Keratinocyte (primary cell): ENCODE measurements at regions not wholly inside any gene's neighbourhood (a gene's known extent, or its start where the extent isn't known, plus 50 kb on each side); places are given as distances from the start of the nearest gene placed in this dataset.
"Not testable (repeated sequence)": the region's sequence is repeated elsewhere in the genome, so short reads cannot be mapped to it uniquely, and the experiment has no call there.

Source experiments
- DNase-seq: peaks from one replicate; pipeline ENCODE4 v3.0.0-alpha.2; 2011; ENCODE audit warnings: low read depth, missing footprints, low spot score
- FAIRE-seq: peaks from 2 replicates; lab custom pipeline; 2011; peaks lifted over from hg19 to GRCh38; lab: Jason Lieb, UNC
- H2AFZ ChIP-seq: 2 replicates; pipeline ENCODE4 v1.6.0; 2012; ENCODE audit warnings: low read length, control low read depth, inconsistent platforms; ENCODE audit not compliant: control insufficient read depth
- H3K27ac ChIP-seq: 2 replicates; pipeline ENCODE4 v1.5.1; 2011; ENCODE audit warnings: low read length; ENCODE audit not compliant: control insufficient read depth, insufficient read depth
- H3K27me3 ChIP-seq: 3 replicates; pipeline ENCODE4 v1.6.0; 2011; ENCODE audit warnings: low read length; ENCODE audit not compliant: control insufficient read depth, insufficient read depth; ENCODE audit errors: extremely low read depth
- H3K36me3 ChIP-seq, 2 experiments: 2 replicates in 1 of 2; 3 replicates in 1 of 2; pipeline ENCODE4 v1.5.1; 2011; ENCODE audit warnings: low read length in 2 of 2, mild to moderate bottlenecking in 1 of 2; ENCODE audit not compliant: control insufficient read depth in 2 of 2, insufficient read depth in 2 of 2; ENCODE audit errors: extremely low read depth in 1 of 2
- H3K4me1 ChIP-seq: 3 replicates; pipeline ENCODE4 v1.5.1; 2011; ENCODE audit warnings: low read length; ENCODE audit not compliant: control insufficient read depth, insufficient read depth; ENCODE audit errors: extremely low read depth
- H3K4me2 ChIP-seq: 3 replicates; pipeline ENCODE4 v1.6.0; 2011; ENCODE audit warnings: low read depth, low read length; ENCODE audit not compliant: control insufficient read depth, insufficient read depth; ENCODE audit errors: extremely low read depth
- H3K4me3 ChIP-seq, 3 experiments: fragments of 200-600 bp in 1 of 3; sonication (generic) in 1 of 3; 2 replicates in 2 of 3; 3 replicates in 1 of 3; pipeline ENCODE4 v1.5.1; 2011 to 2016; ENCODE audit warnings: low read length in 3 of 3, mild to moderate bottlenecking in 3 of 3, control low read depth in 2 of 3, inconsistent platforms in 1 of 3, low read depth in 1 of 3, mixed read lengths in 1 of 3, mixed run types in 1 of 3, moderate library complexity in 1 of 3; ENCODE audit not compliant: control insufficient read depth in 2 of 3, insufficient read depth in 2 of 3; ENCODE audit errors: extremely low read depth in 1 of 3
- H3K79me2 ChIP-seq: 2 replicates; pipeline ENCODE4 v1.6.0; 2012; ENCODE audit warnings: low read length; ENCODE audit not compliant: control insufficient read depth, insufficient read depth
- H3K9ac ChIP-seq: 3 replicates; pipeline ENCODE4 v1.6.0; 2011; ENCODE audit warnings: low read length; ENCODE audit not compliant: control insufficient read depth, insufficient read depth; ENCODE audit errors: extremely low read depth
- H3K9me1 ChIP-seq: 3 replicates; pipeline ENCODE4 v1.6.0; 2011; ENCODE audit warnings: low read length; ENCODE audit not compliant: control insufficient read depth, insufficient read depth; ENCODE audit errors: extremely low read depth
- H3K9me3 ChIP-seq: 2 replicates; pipeline ENCODE4 v1.5.1; 2012; ENCODE audit warnings: low read depth, low read length; ENCODE audit not compliant: control insufficient read depth
- H4K20me1 ChIP-seq: 3 replicates; pipeline ENCODE4 v1.6.0; 2011; ENCODE audit warnings: low read length; ENCODE audit not compliant: control insufficient read depth, insufficient read depth; ENCODE audit errors: extremely low read depth
- EZH2 ChIP-seq: IDR thresholded peaks from one replicate; pipeline ENCODE4 v1.6.1; 2012; ENCODE audit warnings: inconsistent platforms, mild to moderate bottlenecking, low read length, moderate library complexity
- dilution Hi-C: fragments of 300-500 bp; cut with MboI; formaldehyde crosslinking; loops from one replicate; pipeline ENCODE4 v1.7.0; 2020; ENCODE audit warnings: low sequenced_read_pairs; ENCODE audit not compliant: extremely low pct_ligation_motif_present
- TF ChIP-seq, protein P1 (sequence below), 3 experiments: IDR thresholded peaks in 1 of 3; conservative IDR thresholded peaks in 1 of 3; optimal IDR thresholded peaks in 1 of 3; 2 replicates in 2 of 3; 3 replicates in 1 of 3; pipeline versions ENCODE3 to v1.5.1; 2011; ENCODE audit warnings: low read length in 3 of 3, mild to moderate bottlenecking in 3 of 3, moderate library complexity in 2 of 3, control low read depth in 1 of 3, inconsistent platforms in 1 of 3; ENCODE audit not compliant: insufficient read depth in 2 of 3; ENCODE audit errors: extremely low read depth in 1 of 3

DNA sequence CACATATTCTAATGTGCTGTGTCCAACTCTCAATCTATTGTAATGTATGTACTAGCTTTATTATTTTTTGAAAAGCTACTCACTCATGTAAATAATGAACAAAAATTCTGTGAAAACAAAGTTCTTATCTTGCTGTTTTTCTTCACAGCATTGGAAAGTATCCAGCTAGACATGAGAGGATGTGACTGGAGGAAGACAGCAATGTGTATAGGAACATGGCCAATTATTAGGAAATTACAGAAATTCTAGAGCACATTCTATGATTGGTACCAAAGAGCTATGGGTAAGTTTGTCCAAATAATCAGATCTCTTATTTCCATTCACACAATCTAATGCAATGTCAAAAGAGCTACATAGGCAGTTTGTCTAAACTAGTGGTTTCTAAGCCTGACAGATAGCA, 1100.2 kb downstream of the FSCB start:
- no peak for DNase-seq
- no peaks in the 10 kb centered on the region for H3K9me1 ChIP-seq
- no peak overlapping the region for H3K4me3 ChIP-seq
- FAIRE-seq = no peak
- H3K79me2 ChIP-seq = no peaks in the 10 kb centered on the region
- H2AFZ ChIP-seq = no peak overlapping the region
- H3K27me3 ChIP-seq = no peaks in the 10 kb centered on the region
- TF ChIP-seq, protein P1, sequence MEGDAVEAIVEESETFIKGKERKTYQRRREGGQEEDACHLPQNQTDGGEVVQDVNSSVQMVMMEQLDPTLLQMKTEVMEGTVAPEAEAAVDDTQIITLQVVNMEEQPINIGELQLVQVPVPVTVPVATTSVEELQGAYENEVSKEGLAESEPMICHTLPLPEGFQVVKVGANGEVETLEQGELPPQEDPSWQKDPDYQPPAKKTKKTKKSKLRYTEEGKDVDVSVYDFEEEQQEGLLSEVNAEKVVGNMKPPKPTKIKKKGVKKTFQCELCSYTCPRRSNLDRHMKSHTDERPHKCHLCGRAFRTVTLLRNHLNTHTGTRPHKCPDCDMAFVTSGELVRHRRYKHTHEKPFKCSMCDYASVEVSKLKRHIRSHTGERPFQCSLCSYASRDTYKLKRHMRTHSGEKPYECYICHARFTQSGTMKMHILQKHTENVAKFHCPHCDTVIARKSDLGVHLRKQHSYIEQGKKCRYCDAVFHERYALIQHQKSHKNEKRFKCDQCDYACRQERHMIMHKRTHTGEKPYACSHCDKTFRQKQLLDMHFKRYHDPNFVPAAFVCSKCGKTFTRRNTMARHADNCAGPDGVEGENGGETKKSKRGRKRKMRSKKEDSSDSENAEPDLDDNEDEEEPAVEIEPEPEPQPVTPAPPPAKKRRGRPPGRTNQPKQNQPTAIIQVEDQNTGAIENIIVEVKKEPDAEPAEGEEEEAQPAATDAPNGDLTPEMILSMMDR (optimal IDR thresholded peaks at IDR 0.05 in 1 of 3, IDR thresholded peaks at IDR 0.05 in 1 of 3, conservative IDR thresholded peaks at IDR 0.05 in 1 of 3; ENCODE audit: extremely low read depth in 1 of 3, insufficient read depth in 2 of 3, low read length in 3 of 3) = no peak
- no peak for TF ChIP-seq EZH2
- H3K36me3 ChIP-seq = no peaks in the 10 kb centered on the region
- H3K27ac ChIP-seq = no peak overlapping the region
- dilution Hi-C loops = no loop called here
- no peaks in the 10 kb centered on the region for H3K4me1 ChIP-seq
- no peaks in the 10 kb centered on the region for H4K20me1 ChIP-seq
- no peak overlapping the region for H3K9ac ChIP-seq
- no peak overlapping the region for H3K4me2 ChIP-seq
- no peaks in the 10 kb centered on the region for H3K9me3 ChIP-seq

DNA sequence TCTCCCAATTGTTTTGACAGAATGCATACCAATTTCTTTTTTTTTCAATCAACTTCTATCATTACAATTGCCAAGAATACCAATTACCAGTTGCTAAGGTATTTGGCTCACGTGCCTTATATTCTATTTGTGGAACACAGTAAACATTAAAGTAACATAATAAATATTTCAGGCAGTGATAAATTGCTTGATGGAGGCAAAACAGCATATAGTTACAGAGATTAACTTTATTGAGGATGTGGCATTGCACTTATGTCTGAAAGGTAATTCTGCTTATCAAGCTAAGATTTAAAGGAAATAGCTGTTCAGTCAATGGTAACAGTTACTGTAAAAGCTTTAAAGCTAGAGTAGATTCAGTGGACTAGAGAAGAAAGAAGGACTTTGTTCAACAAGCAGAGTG, 1107.8 kb downstream of the FSCB start:
- no peaks in the 10 kb centered on the region for H3K79me2 ChIP-seq
- H4K20me1 ChIP-seq = no peaks in the 10 kb centered on the region
- H3K9ac ChIP-seq = no peak overlapping the region
- H3K4me1 ChIP-seq = no peaks in the 10 kb centered on the region
- DNase-seq (no peak), FAIRE-seq (no peak)
- no peaks in the 10 kb centered on the region for H3K9me3 ChIP-seq
- no peak for TF ChIP-seq EZH2
- TF ChIP-seq, protein P1 (optimal IDR thresholded peaks at IDR 0.05 in 1 of 3, IDR thresholded peaks at IDR 0.05 in 1 of 3, conservative IDR thresholded peaks at IDR 0.05 in 1 of 3; ENCODE audit: extremely low read depth in 1 of 3, insufficient read depth in 2 of 3, low read length in 3 of 3) = no peak
- dilution Hi-C loops = no loop called here
- no peak overlapping the region for H3K4me3 ChIP-seq
- H2AFZ ChIP-seq = no peak overlapping the region
- H3K27ac ChIP-seq = no peak overlapping the region
- H3K9me1 ChIP-seq = no peaks in the 10 kb centered on the region
- no peaks in the 10 kb centered on the region for H3K27me3 ChIP-seq
- H3K36me3 ChIP-seq = no peaks in the 10 kb centered on the region
- H3K4me2 ChIP-seq = no peak overlapping the region

DNA sequence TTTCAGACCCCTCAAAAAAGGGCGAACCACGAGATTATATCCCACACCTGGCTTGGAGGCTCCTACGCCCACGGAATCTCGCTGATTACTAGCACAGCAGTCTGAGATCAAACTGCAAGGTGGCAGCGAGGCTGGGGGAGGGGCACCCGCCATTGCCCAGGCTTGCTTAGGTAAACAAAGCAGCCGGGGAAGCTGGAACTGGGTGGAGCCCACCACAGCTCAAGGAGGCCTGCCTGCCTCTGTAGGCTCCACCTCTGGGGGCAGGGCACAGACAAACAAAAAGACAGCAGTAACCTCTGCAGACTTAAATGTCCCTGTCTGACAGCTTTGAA, 1136.6 kb downstream of the FSCB start:
- FAIRE-seq, H3K9ac ChIP-seq: not testable (repeated sequence)

More for the DNA sequence above, 1136.6 kb downstream of the FSCB start:
- H3K4me2 ChIP-seq, H4K20me1 ChIP-seq, H3K9me1 ChIP-seq, H3K36me3 ChIP-seq, H3K4me1 ChIP-seq, H3K4me3 ChIP-seq, H3K27me3 ChIP-seq, H3K27ac ChIP-seq, H3K9me3 ChIP-seq, DNase-seq, H3K79me2 ChIP-seq, H2AFZ ChIP-seq, dilution Hi-C loops: not testable (repeated sequence)
